ENCODE measurements at regions not wholly inside any gene's neighbourhood (a gene's known extent, or its start where the extent isn't known, plus 50 kb on each side); places are given as distances from the start of the nearest gene placed in this dataset.

DNA sequence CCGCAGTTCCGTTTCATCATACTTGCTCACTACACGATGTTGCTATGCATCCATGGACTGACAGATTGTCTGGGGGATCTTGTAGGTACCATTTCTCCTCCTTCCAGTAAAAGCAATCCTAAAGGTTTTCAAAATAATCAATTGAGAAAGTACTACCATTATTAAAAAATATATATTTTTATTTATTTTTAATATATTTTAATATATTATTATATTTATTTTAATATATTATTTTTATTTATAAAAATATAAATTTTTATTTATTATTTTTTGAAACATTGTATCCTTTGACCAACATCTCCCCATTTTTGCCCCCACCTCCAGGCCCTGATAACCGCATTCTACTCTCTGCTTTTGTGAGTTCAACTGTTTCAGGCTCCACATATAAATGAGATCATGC lies 237.6 kb upstream of the IRX4 start:
- intact Hi-C loops (cut with DNase I, micrococcal nuclease), result no loop called here
- Histone ChIP-seq H3K4me1 (ENCODE audit: low read depth) (no peaks in the 10 kb centered on the region), H3K36me3 (ENCODE audit: low read depth) (no peaks in the 10 kb centered on the region), H3K9me3 (no peaks in the 10 kb centered on the region), H3K4me3 (no peak overlapping the region)
- no peak for ATAC-seq
- TF ChIP-seq, protein P1, sequence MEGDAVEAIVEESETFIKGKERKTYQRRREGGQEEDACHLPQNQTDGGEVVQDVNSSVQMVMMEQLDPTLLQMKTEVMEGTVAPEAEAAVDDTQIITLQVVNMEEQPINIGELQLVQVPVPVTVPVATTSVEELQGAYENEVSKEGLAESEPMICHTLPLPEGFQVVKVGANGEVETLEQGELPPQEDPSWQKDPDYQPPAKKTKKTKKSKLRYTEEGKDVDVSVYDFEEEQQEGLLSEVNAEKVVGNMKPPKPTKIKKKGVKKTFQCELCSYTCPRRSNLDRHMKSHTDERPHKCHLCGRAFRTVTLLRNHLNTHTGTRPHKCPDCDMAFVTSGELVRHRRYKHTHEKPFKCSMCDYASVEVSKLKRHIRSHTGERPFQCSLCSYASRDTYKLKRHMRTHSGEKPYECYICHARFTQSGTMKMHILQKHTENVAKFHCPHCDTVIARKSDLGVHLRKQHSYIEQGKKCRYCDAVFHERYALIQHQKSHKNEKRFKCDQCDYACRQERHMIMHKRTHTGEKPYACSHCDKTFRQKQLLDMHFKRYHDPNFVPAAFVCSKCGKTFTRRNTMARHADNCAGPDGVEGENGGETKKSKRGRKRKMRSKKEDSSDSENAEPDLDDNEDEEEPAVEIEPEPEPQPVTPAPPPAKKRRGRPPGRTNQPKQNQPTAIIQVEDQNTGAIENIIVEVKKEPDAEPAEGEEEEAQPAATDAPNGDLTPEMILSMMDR (IDR thresholded peaks at IDR 0.05), result no peak
- no peak for DNase-seq

DNA sequence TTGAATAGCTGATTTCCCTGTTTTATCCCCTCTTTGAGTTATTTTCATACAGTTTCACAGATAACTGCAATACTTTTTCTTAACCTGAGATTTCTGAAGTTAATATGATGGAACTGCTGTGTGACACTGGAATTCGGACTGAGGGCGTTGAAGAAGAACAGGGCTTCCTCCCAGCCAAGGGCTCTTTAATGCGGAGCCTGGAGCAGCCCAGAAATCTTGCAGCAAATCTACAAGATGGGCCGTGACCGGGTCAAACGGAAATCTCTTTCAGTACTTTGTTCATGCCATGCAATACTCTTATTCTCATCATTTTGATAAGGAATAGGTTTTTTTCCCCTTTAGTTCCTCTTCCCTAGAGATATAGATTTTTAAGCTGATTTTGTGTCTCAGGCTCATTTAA lies 236.8 kb upstream of the IRX4 start:
- H3K36me3 ChIP-seq (ENCODE audit: low read depth), result no peaks in the 10 kb centered on the region
- no peaks in the 10 kb centered on the region for H3K9me3 ChIP-seq
- no peak overlapping the region for H3K4me3 ChIP-seq
- DNase-seq (no peak), ATAC-seq (no peak)
- TF ChIP-seq, protein P1 (IDR thresholded peaks at IDR 0.05), result no peak
- no peaks in the 10 kb centered on the region for H3K4me1 ChIP-seq (ENCODE audit: low read depth)
- intact Hi-C loops (cut with DNase I, micrococcal nuclease), result no loop called here

DNA sequence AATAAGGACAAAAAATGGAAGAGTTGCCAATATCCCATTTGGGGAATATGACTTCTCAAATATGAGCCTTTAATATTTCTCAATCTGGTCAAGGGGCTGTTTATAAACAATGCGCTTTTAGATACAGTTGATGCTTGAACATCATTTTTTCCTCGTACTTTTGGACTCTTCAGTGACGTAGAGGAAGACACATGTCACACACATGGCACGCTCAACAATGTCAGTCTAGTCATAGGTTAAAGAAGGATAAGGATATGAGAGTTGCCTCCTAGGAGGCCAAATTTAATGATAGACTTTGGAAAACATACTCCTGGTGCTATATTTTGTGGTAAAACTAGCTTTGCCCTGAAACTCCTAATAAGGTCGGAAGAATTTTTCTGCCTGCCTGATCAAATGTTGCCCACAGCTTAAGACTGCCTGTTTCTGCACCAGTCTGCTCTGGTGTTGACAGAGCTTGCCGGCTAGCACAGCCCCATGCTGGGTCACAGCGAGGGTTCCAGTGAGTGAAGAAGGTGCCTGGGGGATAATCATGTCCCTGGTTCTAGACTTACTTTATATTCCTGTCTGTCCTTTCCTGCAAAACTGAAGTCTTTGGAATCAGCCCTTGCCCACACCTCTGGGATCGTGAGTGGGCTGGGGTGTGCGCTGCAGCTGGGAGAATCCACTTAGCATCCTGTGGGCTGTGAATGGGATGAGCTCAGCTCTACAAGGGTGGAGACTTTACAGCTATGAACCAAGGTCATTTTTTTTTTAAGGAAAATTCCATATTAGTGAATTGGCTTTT lies 230.8 kb upstream of the IRX4 start:
- H3K4me1 ChIP-seq (ENCODE audit: low read depth), result no peaks in the 10 kb centered on the region
- no peaks in the 10 kb centered on the region for H3K9me3 ChIP-seq
- no peak for ATAC-seq
- H3K4me3 ChIP-seq, result no peak overlapping the region
- intact Hi-C loops (cut with DNase I, micrococcal nuclease), result no loop called here
- TF ChIP-seq, protein P1 (IDR thresholded peaks at IDR 0.05), result no peak
- H3K36me3 ChIP-seq (ENCODE audit: low read depth), result no peaks in the 10 kb centered on the region
- DNase-seq, result no peak

DNA sequence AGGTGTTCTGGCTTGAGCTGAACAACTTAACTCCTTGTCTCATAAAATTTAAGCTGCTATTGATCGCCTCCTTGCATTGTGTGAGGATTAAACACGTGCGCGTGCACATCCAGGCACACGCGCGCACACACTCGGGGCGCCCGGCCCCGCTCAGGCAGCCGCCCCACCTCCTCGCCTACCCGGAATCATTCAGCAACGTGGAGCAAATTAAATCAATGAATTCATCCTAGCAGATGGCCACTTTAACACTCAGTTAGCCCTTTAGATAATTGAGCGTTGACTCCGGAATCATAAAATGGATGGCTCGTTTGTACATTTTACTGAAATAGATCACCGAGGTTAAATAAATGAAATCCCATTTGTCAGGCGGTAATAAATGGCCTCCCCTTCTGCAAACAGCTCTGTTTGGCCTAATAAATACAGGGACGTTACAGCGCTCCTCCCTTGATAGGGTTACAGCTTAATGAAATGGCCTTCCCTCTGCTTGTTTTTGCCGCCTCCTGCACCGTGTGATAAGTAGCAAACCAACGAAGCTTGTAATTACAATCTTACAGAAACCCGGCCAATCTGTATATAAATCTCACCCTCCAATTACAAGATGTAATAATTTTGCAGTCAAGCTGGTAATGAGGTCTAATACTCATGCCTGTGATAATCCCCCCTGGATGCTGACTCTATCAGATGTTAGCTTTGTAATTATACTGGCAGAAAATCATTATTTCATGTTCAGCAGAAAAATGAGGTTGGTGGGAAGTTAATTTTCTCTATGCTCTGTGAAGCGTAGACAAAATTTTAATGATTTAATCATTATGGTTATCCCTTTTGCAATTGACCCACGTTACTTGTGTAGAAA lies 229.7 kb upstream of the IRX4 start:
- Histone ChIP-seq H3K4me3 (no peak overlapping the region), H3K9me3 (no peaks in the 10 kb centered on the region), H3K4me1 (ENCODE audit: low read depth) (no peaks in the 10 kb centered on the region), H3K36me3 (ENCODE audit: low read depth) (no peaks in the 10 kb centered on the region)
- intact Hi-C loops (cut with DNase I, micrococcal nuclease), result no loop called here
- no peak for ATAC-seq
- TF ChIP-seq, protein P1 (IDR thresholded peaks at IDR 0.05), result no peak
- no peak for DNase-seq

DNA sequence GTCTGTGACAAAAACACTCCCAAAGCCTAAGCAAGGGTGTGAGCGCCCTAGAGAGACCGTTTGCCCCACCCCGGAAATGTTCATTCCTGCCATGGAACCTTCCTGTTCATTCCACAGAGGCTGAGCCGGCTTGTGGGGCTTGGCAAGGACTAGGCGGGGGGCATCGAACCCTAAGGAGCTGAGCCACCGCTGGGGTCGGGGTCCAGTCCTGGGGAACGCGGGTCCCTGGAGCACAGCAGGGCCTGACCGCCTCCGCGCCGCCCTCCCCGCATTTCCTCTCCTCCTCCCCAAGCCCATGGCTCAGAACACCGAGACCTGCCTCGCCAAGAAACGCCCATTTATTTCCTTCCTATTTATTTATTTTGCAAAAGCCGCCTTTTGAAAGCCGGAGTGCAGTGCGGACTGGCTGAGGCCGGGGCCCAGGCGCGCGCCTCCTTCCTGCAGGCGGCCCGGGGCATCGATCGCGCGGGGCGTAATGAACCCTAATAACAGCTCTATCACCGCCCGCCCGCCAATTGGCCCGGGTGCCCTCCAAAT lies 228.9 kb upstream of the IRX4 start:
- TF ChIP-seq, protein P1 (IDR thresholded peaks at IDR 0.05), result no peak
- DNase-seq (no peak), ATAC-seq (no peak)
- no peaks in the 10 kb centered on the region for H3K4me1 ChIP-seq (ENCODE audit: low read depth)
- H3K36me3 ChIP-seq (ENCODE audit: low read depth), result no peaks in the 10 kb centered on the region
- intact Hi-C loops (cut with DNase I, micrococcal nuclease), result no loop called here
- no peak overlapping the region for H3K4me3 ChIP-seq
- H3K9me3 ChIP-seq, result no peaks in the 10 kb centered on the region

All from mucosa of descending colon (tissue), 3 donors.